Activated CD4-positive, alpha-beta T cell treated with anti-CD3 and anti-CD28 coated beads, Interleukin-10, Interleukin-2, amounts not matched to agents 100 ng/mL and 50 ng/mL, durations not matched to agents 16 hours and 8 hours (primary cell): ENCODE measurements at regions not wholly inside any gene's neighbourhood (a gene's known extent, or its start where the extent isn't known, plus 50 kb on each side); places are given as distances from the start of the nearest gene placed in this dataset.

Experiments used
- DNase-seq: peaks from one replicate; pipeline ENCODE4 v3.0.0-alpha.2; 2020

DNA sequence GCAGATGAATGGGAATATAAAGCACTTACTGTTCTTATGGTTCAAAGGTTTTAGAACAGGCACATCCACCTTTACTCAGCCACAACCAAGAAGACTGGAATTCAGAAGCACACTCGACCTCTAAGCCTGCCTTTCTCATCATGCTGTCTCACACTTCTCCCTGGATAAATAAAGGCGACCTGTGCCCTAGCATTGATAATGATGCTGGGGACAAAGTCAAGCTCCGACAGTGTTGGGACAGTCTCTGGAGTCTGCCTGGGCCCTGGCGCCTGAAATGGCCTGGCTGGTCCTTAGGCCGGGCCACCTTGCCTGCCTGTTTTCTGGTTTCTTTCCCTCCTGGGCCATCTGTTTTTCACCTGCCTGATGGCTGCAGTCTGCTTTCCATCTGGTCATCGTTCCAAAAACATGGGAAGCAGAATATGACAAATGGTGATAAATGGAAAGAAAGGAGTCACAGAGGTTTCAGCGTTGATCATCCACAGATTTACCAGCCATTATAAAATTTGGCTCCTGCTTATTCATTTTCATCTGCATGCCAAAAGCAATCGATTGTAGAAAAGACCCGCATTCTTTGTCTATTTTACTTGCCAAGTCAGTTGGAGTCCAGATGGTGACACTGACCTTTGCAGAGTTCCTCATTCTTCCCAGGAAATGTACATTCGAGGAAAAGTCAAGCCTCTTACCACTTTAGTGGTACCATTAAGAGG is 91.2 kb upstream of the KCNJ15 start:
- DNase-seq, result no peak

DNA sequence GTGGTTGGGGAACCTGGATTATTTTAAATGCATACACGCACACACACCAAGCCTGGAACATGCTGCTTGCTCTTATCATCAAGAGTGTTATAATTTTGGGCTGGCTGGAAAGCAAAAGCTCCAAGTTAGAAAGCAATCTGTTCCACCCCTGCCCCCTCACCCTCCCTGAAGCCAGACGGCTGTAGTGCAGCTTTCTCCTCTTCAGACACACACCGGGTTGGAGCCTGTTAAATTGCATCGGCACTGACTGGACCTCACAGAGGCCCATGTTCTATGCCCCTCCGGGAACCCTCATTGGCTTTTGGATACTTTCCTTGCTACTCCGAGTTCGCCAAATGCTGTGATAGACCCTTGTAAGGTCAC is 90.6 kb upstream of the KCNJ15 start:
- DNase-seq, result no peak

DNA sequence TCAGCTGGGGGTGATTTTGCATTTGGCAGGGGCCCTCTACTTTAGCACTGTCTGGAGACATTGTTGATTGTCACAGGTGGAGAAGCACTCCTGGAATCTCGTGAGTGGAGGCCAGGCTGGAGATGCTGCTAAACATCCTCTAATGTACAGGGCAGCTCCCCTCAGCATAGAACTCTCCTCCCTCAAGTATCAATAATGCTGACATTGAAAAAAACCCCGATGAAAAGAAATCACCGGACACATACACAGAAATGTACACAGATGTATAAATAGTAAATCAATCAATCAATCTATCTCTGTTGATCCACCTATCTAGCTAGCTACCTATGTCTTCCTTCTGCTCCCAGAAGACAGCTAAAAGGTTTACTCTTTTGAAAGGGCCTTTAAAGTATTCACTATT is 89.4 kb upstream of the KCNJ15 start:
- DNase-seq, result no peak

DNA sequence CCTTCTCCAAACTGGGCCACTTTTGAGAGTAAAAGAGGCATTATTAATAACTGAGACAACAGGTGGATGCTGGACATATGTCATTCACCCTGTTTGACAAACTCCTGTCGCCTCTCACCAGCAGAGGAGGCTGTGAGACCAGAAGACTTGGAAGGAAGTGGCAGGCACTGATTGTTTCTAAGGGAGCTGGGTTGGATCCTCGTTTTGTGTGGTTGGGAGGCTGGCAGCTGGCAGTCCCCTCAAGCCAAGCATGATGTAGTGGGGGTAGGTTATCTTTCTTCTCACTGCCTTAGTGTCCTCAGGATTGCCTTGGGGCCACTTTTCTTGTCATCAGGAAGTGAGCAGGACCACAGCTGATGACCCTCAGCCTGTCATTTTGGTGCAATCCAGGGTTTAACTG is 86.5 kb upstream of the KCNJ15 start:
- peak; percentile 10 for DNase-seq

DNA sequence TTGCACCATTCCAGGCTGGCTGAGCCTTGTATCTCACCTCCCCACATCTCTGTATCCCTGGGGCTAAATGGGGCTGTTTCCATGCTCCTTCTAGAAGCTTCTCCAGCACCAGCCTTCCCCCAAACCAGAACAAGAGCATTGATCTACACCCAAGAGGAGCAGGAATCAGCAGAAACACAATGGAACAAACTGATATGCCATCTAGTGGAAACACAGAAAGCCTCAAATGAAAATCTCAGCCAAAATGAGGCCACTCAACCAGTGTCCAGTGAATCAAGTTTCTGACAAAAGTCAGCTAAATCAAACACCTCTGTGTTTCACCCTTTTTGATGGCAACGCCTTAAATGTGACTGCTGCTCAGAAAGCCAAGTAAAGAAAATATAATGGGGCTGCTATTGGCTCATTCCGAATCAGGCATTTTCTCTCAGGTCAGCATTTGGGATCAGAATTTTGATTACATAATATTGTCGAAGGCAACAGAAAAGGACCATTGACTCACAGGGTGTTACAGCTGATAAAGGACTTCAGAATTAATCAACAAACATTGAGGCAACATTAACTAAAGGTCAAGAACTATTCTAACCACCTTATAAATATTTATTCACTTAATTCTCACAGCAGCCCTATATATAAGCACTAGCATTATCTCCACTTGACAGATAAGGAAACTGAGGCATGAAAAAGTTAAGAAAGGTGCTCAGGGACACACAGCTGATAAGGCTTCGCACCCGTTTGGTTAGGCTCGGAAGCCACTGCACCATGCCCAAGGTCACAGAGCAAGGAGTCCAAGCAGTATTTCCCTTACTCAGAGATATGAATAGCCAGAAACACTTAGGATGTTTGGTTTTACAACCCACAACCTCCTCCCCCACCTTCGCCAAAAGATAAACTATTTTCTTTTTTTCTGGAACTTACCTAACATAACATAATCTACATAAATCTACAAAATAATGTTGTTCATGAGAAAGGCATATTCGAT is 85.8 kb upstream of the KCNJ15 start:
- no peak for DNase-seq

- DNase-seq, result no peak
These were observed 85.0 kb upstream of the KCNJ15 start for GRCh38 chr21:38171723-38172344.

- DNase-seq, result no peak
These were observed 83.3 kb upstream of the KCNJ15 start for GRCh38 chr21:38173276-38174035.

DNA sequence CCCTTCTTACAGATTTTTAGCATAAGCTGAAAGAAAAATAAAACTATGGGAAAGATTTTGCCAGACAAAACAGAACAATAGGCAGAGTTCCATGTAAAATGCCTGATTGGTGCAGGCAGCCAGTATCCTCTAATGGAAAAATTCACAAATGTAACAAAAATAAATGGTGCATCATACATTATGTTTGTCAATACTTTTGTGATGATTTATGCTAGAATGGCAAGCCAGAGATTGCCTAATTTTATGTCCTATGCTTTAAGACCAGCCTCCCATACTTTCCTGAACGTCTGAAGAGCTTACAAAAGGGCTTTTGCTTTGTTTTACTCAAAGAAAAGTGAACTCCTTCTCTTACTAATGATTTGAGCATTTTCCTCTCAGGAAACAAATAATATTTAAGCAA is 81.5 kb upstream of the KCNJ15 start:
- DNase-seq, result no peak

GRCh38 chr21:38177919-38178652 is 78.7 kb upstream of the KCNJ15 start:
- no peak for DNase-seq

DNA sequence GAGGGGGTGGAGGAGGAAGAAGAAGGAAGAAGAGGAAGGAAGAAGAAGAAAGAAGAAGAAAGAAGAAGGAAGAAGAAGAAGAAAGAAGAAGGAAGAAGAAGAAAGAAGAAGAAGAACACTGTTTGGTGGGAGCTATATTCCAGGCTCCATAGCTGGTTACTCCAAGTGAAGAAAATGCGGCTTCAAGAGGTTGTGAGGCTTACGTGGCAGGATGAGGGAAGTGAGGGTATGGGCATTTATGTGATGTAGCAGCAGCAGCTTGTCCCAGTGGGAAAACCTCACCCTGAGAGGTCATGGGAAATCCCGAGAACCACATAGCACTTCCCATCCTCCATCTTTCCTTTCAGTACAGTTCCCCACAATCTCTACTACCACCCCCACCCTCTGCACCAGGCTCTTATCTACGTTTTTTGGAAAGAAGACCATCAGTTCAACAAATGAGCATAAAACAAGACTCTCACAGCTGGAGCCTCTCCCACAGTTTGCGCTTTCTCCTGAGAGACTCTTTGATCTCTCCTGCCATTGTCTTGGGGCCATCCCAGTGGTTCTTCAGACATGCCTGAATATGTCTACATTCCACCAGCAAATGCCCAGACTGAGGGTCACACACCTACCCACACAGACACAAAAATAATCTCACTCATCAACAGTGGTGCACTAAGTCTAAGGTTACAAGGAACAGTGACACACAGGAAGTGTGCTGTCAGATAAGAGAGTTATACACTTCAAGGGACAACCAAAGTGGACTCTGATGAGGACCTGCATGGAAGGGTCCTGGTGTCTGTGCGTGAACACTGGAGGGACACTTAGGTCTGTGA is 77.9 kb upstream of the KCNJ15 start:
- DNase-seq, result no peak

- no peak for DNase-seq
These were observed 77.3 kb upstream of the KCNJ15 start for GRCh38 chr21:38179511-38179910.

- DNase-seq, result no peak
These were observed 75.7 kb upstream of the KCNJ15 start for GRCh38 chr21:38181096-38181495.

GRCh38 chr21:38182370-38182985 is 74.3 kb upstream of the KCNJ15 start:
- DNase-seq, result no peak

DNA sequence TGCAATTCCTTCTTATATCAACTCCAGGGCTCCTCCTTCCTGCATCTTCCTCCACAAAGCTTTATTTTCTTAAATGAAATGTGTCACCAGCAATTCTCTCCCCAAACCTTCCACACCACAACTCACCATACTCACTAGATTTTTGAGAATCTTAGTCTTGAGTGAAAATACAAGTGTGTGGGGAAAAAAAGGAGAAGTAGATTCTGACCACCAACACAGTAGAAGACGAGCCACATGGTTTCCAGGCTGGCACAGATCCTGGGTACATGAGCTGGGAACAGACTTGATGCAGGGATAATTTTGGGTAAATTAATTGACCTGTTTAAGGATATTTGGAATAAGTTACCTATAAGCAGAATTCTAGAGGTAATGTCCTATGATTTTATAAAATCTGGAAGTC is 72.8 kb upstream of the KCNJ15 start:
- DNase-seq, result no peak

DNA sequence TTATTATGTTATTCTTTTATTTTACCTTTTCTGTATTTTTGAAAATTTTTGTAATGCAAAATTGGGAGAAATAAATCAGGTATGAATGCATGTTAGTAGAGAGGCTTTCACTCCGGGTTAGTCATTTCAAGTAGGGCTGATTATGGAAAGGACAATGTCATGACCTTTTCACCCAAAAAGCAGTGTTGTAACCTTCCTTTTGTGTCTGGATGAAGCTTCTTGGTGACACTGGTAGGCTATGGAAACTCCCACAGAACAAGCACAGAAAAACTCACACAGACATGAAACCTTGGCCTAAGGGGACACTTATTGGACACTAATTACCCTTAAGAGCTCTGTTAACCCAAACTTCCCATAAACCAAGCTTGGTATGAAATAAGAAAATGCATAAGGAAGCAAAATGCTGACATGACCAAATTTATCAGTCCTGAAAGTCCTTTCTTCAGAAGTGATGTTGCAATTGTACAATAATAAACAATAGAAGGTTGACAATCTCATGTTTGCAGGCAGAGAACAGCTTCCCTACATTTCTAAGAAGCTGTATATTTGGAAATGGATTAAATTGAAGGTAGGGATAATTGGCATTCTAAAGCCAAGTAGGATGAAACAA is 70.0 kb upstream of the KCNJ15 start:
- no peak for DNase-seq

DNA sequence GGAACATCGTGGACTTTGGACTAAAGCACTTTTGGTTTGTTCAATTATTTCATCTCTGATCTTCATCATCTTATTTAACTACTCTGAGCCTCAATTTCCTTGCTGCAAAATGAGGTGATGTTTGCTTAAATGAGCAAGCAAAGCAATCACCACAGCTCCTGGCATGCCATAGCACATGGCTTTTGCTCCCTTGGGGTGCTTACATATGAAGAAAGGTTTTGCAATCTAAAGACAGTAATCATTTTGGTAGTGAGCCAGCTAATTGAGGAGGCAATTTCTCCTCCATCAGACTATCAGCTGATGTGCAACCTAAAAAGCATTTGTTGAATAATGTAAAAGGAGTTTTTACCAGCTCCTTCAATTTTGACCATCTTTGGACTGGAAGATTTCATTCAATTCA is 68.8 kb upstream of the KCNJ15 start:
- no peak for DNase-seq

DNA sequence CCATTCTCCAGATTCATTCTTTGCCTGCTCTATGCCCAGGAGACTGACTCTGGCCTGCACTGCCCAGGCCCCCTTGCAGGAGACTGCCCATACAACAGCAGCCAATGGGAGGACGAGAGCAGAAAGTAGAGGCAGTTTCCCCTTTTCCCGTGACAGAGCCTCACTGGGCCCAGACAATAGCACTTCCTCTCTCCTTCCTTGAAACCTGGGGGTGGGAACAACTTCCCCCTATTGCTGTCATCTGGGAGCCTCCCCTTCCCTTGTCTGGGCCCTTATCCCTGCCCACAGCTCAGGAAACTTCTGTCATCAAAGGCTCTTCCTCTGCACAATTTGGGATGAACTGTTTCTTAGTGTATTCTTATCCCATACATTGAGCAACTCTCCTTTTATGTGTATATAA is 60.8 kb upstream of the KCNJ15 start:
- DNase-seq, result no peak

- no peak for DNase-seq
These were observed 54.0 kb upstream of the KCNJ15 start for GRCh38 chr21:38202811-38203210.

DNA sequence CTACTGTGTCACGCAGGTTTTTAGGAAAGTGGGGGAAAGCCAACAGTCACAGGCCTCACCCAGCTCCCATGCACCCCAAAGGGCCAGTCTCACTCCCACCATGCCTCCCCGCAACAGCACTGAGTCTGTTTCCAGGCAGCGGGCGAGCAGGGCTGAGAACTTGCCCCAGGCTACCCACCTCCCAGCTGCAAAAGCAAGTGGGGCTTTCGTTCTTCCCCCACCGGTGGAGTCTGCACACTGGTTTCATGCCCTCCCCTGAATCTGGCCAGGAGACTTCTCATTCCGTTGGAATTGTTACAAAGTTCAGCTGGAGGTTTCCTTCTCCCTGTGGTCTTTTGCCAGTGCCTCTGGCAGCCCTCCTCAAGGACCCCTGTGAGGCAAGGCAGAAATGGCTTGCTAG is 53.6 kb upstream of the KCNJ15 start:
- DNase-seq, result no peak

DNA sequence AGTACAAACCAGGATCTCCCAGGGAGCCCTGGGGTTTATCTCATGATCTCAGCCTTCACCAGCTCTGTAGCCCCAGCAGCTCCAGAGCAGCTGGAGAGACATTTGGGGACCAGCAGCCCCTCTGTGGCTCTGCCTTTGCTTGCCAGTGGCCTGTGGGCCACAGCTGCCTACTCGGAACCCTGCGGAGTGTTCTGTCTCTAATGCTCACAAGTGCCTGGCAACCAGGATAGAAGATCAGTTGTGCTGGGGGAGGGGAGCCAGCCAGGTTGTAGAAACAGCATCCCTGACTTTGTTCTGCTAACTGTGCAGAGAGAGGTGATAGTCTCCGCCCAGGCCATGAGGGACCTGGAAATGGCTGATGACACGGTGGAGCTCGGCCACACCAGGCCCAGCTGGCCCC is 50.9 kb upstream of the KCNJ15 start:
- DNase-seq, result no peak

GRCh38 chr21:38206646-38207045 is 50.1 kb upstream of the KCNJ15 start:
- no peak for DNase-seq
